ENCODE measurements at regions not wholly inside any gene's neighbourhood (a gene's known extent, or its start where the extent isn't known, plus 50 kb on each side); places are given as distances from the start of the nearest gene placed in this dataset.

- TF ChIP-seq CTCF (IDR thresholded peaks at IDR 0.05), result no peak
- TF ChIP-seq POLR2A (IDR thresholded peaks at IDR 0.05), result no peak
These were observed 561.3 kb downstream of the FGF9 start for GRCh38 chr13:22232186-22232585.

Data from testis (tissue), 2 donors.